Activated CD8-positive, alpha-beta memory T cell treated with anti-CD3 and anti-CD28 coated beads for 1 hour (primary cell): ENCODE measurements at regions not wholly inside any gene's neighbourhood (a gene's known extent, or its start where the extent isn't known, plus 50 kb on each side); places are given as distances from the start of the nearest gene placed in this dataset.
"Not testable (repeated sequence)": the region's sequence is repeated elsewhere in the genome, so short reads cannot be mapped to it uniquely, and the experiment has no call there.

ENCODE experiments used
- DNase-seq, 2 donors: peaks; one replicate each; pipeline ENCODE4 v3.0.0-alpha.2; 2020; ENCODE audit warnings: low read depth in 1 of 2; ENCODE audit errors: extremely low read depth in 1 of 2

GRCh38 chr20:63145156-63145555 lies 70.8 kb downstream of the YTHDF1 start:
- DNase-seq, result no peak

- DNase-seq, result no peak
Observed at GRCh38 chr20:63142933-63143332, 73.0 kb downstream of the YTHDF1 start.

DNA sequence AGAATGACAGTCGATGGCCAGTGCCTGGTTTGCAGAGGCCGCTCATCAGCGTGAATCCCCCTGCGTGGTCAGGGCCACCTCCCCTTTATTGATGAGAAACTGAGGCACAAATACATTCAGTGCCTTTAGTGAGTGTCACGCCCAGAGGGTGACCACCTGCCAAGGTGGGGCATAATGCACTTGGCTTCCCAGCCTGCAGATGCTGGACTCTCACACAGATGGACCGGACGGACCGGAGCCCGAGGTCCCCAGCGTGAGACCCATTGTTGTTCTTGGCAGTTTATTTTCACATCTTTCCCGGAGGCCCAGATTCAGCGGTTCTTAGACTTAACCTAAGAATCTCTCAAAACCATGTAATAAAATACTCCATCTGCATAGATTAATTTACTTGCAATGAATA lies 74.4 kb downstream of the YTHDF1 start:
- DNase-seq, result no peak

- DNase-seq, result no peak
Observed at GRCh38 chr20:63140514-63141433, 75.2 kb downstream of the YTHDF1 start.

GRCh38 chr20:63139837-63140236 lies 76.1 kb downstream of the YTHDF1 start:
- no peak for DNase-seq

- no peak for DNase-seq
Observed at GRCh38 chr20:63139356-63139755, 76.6 kb downstream of the YTHDF1 start.

DNA sequence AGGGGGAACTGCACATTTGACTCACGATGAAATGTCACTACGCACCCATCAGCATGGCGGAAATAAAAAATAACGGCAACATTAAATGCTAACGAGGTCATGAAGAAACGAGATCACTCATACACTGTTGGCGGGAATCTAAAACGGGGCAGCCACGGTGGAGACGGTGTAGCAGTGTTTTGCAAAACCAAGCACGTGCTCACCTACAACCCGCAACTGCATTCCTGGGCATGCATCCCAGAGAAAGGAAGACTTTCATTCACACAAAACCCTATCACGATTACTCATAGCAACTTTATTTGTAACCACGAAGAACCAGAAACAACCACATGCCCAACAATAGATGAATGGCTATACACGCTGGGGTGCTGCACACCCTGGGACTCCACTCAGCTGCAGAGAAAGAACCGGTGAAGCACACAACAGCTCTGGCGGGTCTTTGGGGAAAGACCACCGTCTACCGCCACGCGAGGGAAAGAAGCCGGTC lies 77.0 kb downstream of the YTHDF1 start:
- no peak for DNase-seq

- no peak for DNase-seq
Observed at GRCh38 chr20:63137851-63138415, 78.0 kb downstream of the YTHDF1 start.

- no peak for DNase-seq
Observed at GRCh38 chr20:63136296-63136695, 79.6 kb downstream of the YTHDF1 start.

DNA sequence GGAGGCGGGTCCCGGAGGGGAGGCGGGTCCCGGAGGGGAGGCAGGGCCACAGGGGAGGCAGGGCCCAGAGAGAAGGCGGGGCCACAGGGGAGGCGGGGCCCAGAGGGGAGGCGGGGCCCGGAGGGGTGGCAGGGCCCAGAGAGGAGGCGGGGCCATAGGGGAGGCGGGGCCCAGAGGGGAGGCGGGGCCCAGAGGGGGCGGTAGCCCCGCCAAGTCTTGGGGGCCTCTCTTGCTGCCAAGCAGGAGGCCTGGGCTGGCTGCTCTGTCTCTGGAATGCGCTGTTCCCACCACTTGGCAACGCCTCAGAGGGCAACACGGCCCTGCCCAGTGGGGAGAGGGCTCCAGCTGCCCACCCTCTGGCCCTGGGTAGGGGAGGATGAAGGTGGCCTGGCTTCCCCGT lies 80.5 kb downstream of the YTHDF1 start:
- DNase-seq, result no peak

DNA sequence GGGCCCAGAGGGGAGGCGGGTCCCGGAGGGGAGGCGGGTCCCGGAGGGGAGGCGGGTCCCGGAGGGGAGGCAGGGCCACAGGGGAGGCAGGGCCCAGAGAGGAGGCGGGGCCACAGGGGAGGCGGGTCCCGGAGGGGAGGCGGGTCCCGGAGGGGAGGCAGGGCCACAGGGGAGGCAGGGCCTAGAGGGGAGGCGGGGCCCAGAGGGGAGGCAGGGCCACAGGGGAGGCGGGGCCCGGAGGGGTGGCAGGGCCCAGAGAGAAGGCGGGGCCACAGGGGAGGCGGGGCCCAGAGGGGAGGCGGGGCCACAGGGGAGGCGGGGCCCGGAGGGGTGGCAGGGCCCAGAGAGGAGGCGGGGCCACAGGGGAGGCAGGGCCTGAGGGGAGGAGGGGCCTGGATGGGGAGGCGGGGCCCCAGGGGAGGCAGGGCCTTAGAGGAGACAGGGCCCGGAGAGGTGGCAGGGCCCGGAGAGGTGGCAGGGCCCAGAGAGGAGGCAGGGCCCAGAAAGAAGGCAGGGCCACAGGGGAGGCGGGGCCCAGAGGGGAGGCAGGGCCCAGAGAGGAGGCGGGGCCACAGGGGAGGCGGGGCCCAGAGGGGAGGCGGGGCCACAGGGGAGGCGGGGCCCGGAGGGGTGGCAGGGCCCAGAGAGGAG lies 81.1 kb downstream of the YTHDF1 start:
- not testable (repeated sequence) for DNase-seq

- DNase-seq, result no peak
Observed at GRCh38 chr20:63134201-63134612, 81.7 kb downstream of the YTHDF1 start.

- DNase-seq, result no peak
Observed at GRCh38 chr20:63133481-63134091, 82.3 kb downstream of the YTHDF1 start.

- no peak for DNase-seq
Observed at GRCh38 chr20:63132715-63133471, 83.0 kb downstream of the YTHDF1 start.

- no peak for DNase-seq
Observed at GRCh38 chr20:63132131-63132714, 83.7 kb downstream of the YTHDF1 start.

GRCh38 chr20:63130658-63131577 lies 85.0 kb downstream of the YTHDF1 start:
- no peak for DNase-seq

GRCh38 chr20:63129991-63130657 lies 85.8 kb downstream of the YTHDF1 start:
- no peak for DNase-seq

GRCh38 chr20:63129376-63129965 lies 86.5 kb downstream of the YTHDF1 start:
- no peak for DNase-seq
